Heart left ventricle (tissue), 16 donors: ENCODE measurements at regions not wholly inside any gene's neighbourhood (a gene's known extent, or its start where the extent isn't known, plus 50 kb on each side); places are given as distances from the start of the nearest gene placed in this dataset.

Source experiments
- ATAC-seq, 4 donors: fragments of 200-7000 bp; cut with Tn5 transposase; one replicate each; pipeline ENCODE4 v1.9.1; 2020 to 2022; ENCODE audit warnings: moderate library complexity in 4 of 4, mild to moderate bottlenecking in 3 of 4, moderate number of reproducible peaks in 1 of 4
- DNase-seq, 5 donors: peaks; one replicate each; pipeline ENCODE4 v3.0.0-alpha.2; 2020
- H3K27ac ChIP-seq, 12 donors: fragments of 200-600 bp; sonication (generic) in 4 of 12; one replicate each; pipeline versions ENCODE4 v1.5.0 to v1.8.0; 2016 to 2022; ENCODE audit warnings: mild to moderate bottlenecking in 2 of 12
- H3K27me3 ChIP-seq, 9 donors: fragments of 200-600 bp; sonication (generic) in 2 of 9; one replicate each; pipeline versions ENCODE4 v1.5.1 to v1.8.0; 2016 to 2022; ENCODE audit warnings: mild to moderate bottlenecking in 3 of 9
- H3K36me3 ChIP-seq, 9 donors: fragments of 200-600 bp; sonication (generic) in 2 of 9; one replicate each; pipeline versions ENCODE4 v1.5.0 to v1.8.0; 2018 to 2022; ENCODE audit warnings: mild to moderate bottlenecking in 2 of 9
- H3K4me1 ChIP-seq, 12 donors: fragments of 200-600 bp; sonication (generic) in 4 of 12; one replicate each; pipeline versions ENCODE4 v1.5.0 to v1.8.0; 2016 to 2022; ENCODE audit warnings: mild to moderate bottlenecking in 3 of 12
- H3K4me3 ChIP-seq, 12 donors: fragments of 200-600 bp; sonication (generic) in 4 of 12; one replicate each; pipeline versions ENCODE4 v1.5.0 to v1.8.0; 2017 to 2022; ENCODE audit warnings: mild to moderate bottlenecking in 9 of 12, moderate library complexity in 4 of 12
- H3K9me3 ChIP-seq, 12 donors: fragments of 200-600 bp; sonication (generic) in 4 of 12; one replicate each; pipeline versions ENCODE4 v1.5.0 to v1.8.0; 2016 to 2022; ENCODE audit warnings: mild to moderate bottlenecking in 1 of 12
- CTCF ChIP-seq, 12 donors: fragments of 200-600 bp; sonication (generic) in 4 of 12; IDR thresholded peaks; one replicate each; pipeline versions ENCODE4 v1.5.0 to v1.8.0; 2018 to 2022; ENCODE audit warnings: antibody characterized with exemption in 12 of 12, mild to moderate bottlenecking in 5 of 12
- POLR2A ChIP-seq, 2 donors: fragments of 450-650 bp; IDR thresholded peaks; one replicate each; pipeline ENCODE4 v1.6.1; 2017; ENCODE audit warnings: antibody characterized with exemption in 2 of 2, mild to moderate bottlenecking in 2 of 2, moderate library complexity in 2 of 2
- WGBS, 4 donors: extraction: QIAGEN DNeasy Blood & Tissue Kit in 2 of 4; methylation state at CpG; one replicate each; pipeline versions ENCODE4 v1.1.5 to v1.1.7; 2013 to 2018; 5-methylcytosine and 5-hydroxymethylcytosine counted together
- intact Hi-C, 10 donors: fragments of 100-400 bp; cut with DNase I; formaldehyde crosslinking; loops; one replicate each; pipeline versions ENCODE4 v1.11.1 to v1.14.2; 2022
- donor health status: ischemic (EF 13 %, LVEDD 7.1; RV severe dilation, severe dysfunction).
- donor health status: healthy with polysubstance abuse.
- donor health status: DM: no; HTN: yes; CAD: no.
- donor health status: DM: no; HTN: no; CAD: no.
- donor health status: ischemic (EF 25% LVEDD 6.9; RV normal size, moderate dysfunction).
- donor health status: ischemic (EF 25% LVEDD 5.7; RV mildly dilated, moderate dysfunction).
- donor health status: healthy.
- donor health status: DM: yes; HTN: yes; CAD: no.
- donor health status: ischemic (EF 35%, LVEDD 5.7; RV mildly dilated, moderate dysfunction).
- donor health status: nonischemic (EF 11% LVEDD 7.7; RV severe dilation, severe dysfunction).
- donor health status: DM: yes; HTN: yes; CAD: no.
- donor health status: PGD.
- donor health status: ischemic (EF 29% LVEDD 5.4; RV normal size, mild dysfunction).
- donor health status: nonischemic (EF 23%, LVEDD 6.1; RV moderate dilation, normal function).

- no peaks in the 10 kb centered on the region for H3K4me1 ChIP-seq
Observed at GRCh38 chr11:28863422-28863821, 755.2 kb downstream of the METTL15 start.

GRCh38 chr11:28860893-28861292 is 752.7 kb downstream of the METTL15 start:
- H3K36me3 ChIP-seq, result no peaks in the 10 kb centered on the region
- WGBS, 4 donors, result 20 to 26% (median 23%) methylated on average over 2 of the region's 2 CpGs
- ATAC-seq (no peak), DNase-seq (no peak)
- TF ChIP-seq POLR2A (IDR thresholded peaks at IDR 0.05) (no peak), CTCF (IDR thresholded peaks at IDR 0.05) (no peak)
- intact Hi-C loops, result no loop called here
- H3K27ac ChIP-seq, result no peak overlapping the region
- H3K9me3 ChIP-seq, result peaks cover 0 to 24% (median 4%) of the 10 kb centered on the region in 12 donors
- no peaks in the 10 kb centered on the region for H3K27me3 ChIP-seq
- no peaks in the 10 kb centered on the region for H3K4me1 ChIP-seq
- no peak overlapping the region for H3K4me3 ChIP-seq

More at GRCh38 chr11:28863422-28863821, 755.2 kb downstream of the METTL15 start:
- TF ChIP-seq POLR2A (IDR thresholded peaks at IDR 0.05) (no peak), CTCF (IDR thresholded peaks at IDR 0.05) (no peak)
- no peaks in the 10 kb centered on the region for H3K36me3 ChIP-seq
- intact Hi-C loops, result no loop called here
- H3K27ac ChIP-seq, result no peak overlapping the region
- H3K9me3 ChIP-seq, result peaks cover 0 to 3% (median 0%) of the 10 kb centered on the region in 12 donors
- WGBS, 4 donors, result 66 to 81% (median 68%) methylated on average over 2 of the region's 2 CpGs
- ATAC-seq, result no peak
- H3K4me3 ChIP-seq, result no peak overlapping the region
- no peak for DNase-seq
- no peaks in the 10 kb centered on the region for H3K27me3 ChIP-seq

DNA sequence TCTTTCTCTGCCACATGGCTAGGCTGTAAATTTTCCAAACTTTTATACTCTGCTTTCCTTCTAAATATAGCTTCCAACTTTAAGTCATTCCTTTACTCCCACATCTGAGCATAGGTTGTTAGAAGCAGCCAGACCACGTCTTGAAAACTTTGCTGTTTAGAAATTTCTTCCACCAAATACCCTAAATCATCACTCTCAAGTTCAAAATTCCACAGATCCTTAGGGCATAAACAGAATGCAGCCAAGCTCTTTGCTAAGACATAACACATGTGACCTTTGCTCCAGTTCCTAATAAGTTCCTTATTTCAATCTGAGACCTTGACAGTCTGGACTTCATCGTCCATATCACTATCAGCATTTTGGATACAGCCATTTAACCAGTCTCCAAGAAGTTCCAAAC is 749.9 kb downstream of the METTL15 start:
- intact Hi-C loops, result no loop called here
- TF ChIP-seq POLR2A (IDR thresholded peaks at IDR 0.05) (no peak), CTCF (IDR thresholded peaks at IDR 0.05) (no peak)
- Histone ChIP-seq H3K4me3 (no peak overlapping the region), H3K9me3 (peaks cover 0 to 24% (median 4%) of the 10 kb centered on the region in 12 donors), H3K27me3 (no peaks in the 10 kb centered on the region), H3K4me1 (no peaks in the 10 kb centered on the region), H3K36me3 (no peaks in the 10 kb centered on the region), H3K27ac (no peak overlapping the region)
- ATAC-seq (no peak), DNase-seq (no peak)
- 45 to 58% (median 51%) methylated on average over 2 of the region's 2 CpGs for WGBS, 4 donors

DNA sequence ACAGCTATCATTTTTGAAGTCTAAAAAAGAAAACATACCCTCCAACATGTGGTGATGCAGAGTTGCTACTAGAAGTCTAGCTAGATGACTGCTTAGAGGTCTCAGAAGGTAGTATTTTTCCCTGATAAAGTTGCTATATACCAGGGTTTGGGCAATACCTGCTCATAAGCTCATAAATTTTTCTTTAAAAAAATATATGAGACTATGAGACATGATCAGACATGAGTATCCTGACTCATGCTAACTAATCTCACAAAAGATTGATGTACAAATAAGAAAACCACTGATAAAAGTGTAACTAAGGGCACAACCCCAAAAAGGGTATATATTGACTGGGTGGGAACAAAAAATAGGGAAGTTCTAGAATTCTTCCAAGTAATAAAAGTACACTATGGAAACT is 740.9 kb downstream of the METTL15 start:
- peaks cover 0 to 7% (median 0%) of the 10 kb centered on the region in 12 donors for H3K9me3 ChIP-seq
- H3K27me3 ChIP-seq, result no peaks in the 10 kb centered on the region
- H3K27ac ChIP-seq, result no peak overlapping the region
- no peak for TF ChIP-seq CTCF (IDR thresholded peaks at IDR 0.05)
- TF ChIP-seq POLR2A (IDR thresholded peaks at IDR 0.05), result no peak
- H3K4me3 ChIP-seq, result no peak overlapping the region
- no peaks in the 10 kb centered on the region for H3K4me1 ChIP-seq
- intact Hi-C loops, result no loop called here
- no peaks in the 10 kb centered on the region for H3K36me3 ChIP-seq
- ATAC-seq (no peak), DNase-seq (no peak)
